GM21529 (cell line): ENCODE measurements at regions not wholly inside any gene's neighbourhood (a gene's known extent, or its start where the extent isn't known, plus 50 kb on each side); places are given as distances from the start of the nearest gene placed in this dataset.
"Not testable (repeated sequence)": the region's sequence is repeated elsewhere in the genome, so short reads cannot be mapped to it uniquely, and the experiment has no call there.

Source experiments
- ATAC-seq: cut with Tn5 transposase; IDR thresholded peaks from one replicate; pipeline ENCODE4 v1.9.1; 2021; ENCODE audit not compliant: unreplicated experiment

GRCh38 chr6:26795474-26796307 is 136.1 kb upstream of the ZNF322 start:
- ATAC-seq: not testable (repeated sequence)

- ATAC-seq: not testable (repeated sequence)
Observed at GRCh38 chr6:26799903-26800633, 140.5 kb upstream of the ZNF322 start.

GRCh38 chr6:26803762-26804161 is 144.2 kb upstream of the ZNF322 start:
- not testable (repeated sequence) for ATAC-seq

GRCh38 chr6:26811486-26812116 is 152.1 kb upstream of the ZNF322 start:
- not testable (repeated sequence) for ATAC-seq

GRCh38 chr6:26818640-26819225 is 159.2 kb upstream of the ZNF322 start:
- ATAC-seq: not testable (repeated sequence)

- ATAC-seq: not testable (repeated sequence)
Observed at GRCh38 chr6:26827965-26828364, 168.4 kb upstream of the ZNF322 start.

- not testable (repeated sequence) for ATAC-seq
Observed at GRCh38 chr6:26829480-26829879, 169.9 kb upstream of the ZNF322 start.

- not testable (repeated sequence) for ATAC-seq
Observed at GRCh38 chr6:26830992-26831391, 171.4 kb upstream of the ZNF322 start.

- ATAC-seq: not testable (repeated sequence)
Observed at GRCh38 chr6:26835707-26836106, 176.2 kb upstream of the ZNF322 start.

- not testable (repeated sequence) for ATAC-seq
Observed at GRCh38 chr6:26836657-26837056, 177.1 kb upstream of the ZNF322 start.

- not testable (repeated sequence) for ATAC-seq
Observed at GRCh38 chr6:26844823-26845222, 185.3 kb upstream of the ZNF322 start.

GRCh38 chr6:26857289-26857688 is 197.7 kb upstream of the ZNF322 start:
- not testable (repeated sequence) for ATAC-seq

- ATAC-seq: not testable (repeated sequence)
Observed at GRCh38 chr6:26859067-26859770, 199.7 kb upstream of the ZNF322 start.

GRCh38 chr6:26859771-26860163 is 200.2 kb upstream of the ZNF322 start:
- ATAC-seq: not testable (repeated sequence)

- not testable (repeated sequence) for ATAC-seq
Observed at GRCh38 chr6:26861913-26862312, 202.4 kb upstream of the ZNF322 start.

GRCh38 chr6:26863641-26864040 is 204.1 kb upstream of the ZNF322 start:
- ATAC-seq: not testable (repeated sequence)

GRCh38 chr6:26898785-26899184 is 239.2 kb upstream of the ZNF322 start:
- not testable (repeated sequence) for ATAC-seq

GRCh38 chr6:26924206-26924605 is 264.7 kb upstream of the ZNF322 start:
- ATAC-seq: not testable (repeated sequence)

- not testable (repeated sequence) for ATAC-seq
Observed at GRCh38 chr6:26928190-26928589, 268.6 kb upstream of the ZNF322 start.

GRCh38 chr6:26937258-26937657 is 277.7 kb upstream of the ZNF322 start:
- not testable (repeated sequence) for ATAC-seq
